GM06990 (cell line): ENCODE measurements at regions not wholly inside any gene's neighbourhood (a gene's known extent, or its start where the extent isn't known, plus 50 kb on each side); places are given as distances from the start of the nearest gene placed in this dataset.
"Not testable (repeated sequence)": the region's sequence is repeated elsewhere in the genome, so short reads cannot be mapped to it uniquely, and the experiment has no call there.

Source experiments
- DNase-seq: peaks from one replicate; pipeline ENCODE4 v3.0.0-alpha.2; 2011; ENCODE audit not compliant: insufficient read length; ENCODE audit errors: extremely low read depth
- H3K27me3 ChIP-seq: replicated peaks from 2 replicates; pipeline ENCODE4 v1.6.0; 2011; ENCODE audit warnings: low read length; ENCODE audit not compliant: control insufficient read depth, insufficient read depth
- H3K36me3 ChIP-seq: 2 replicates; pipeline ENCODE4 v1.5.1; 2011; ENCODE audit warnings: low read length; ENCODE audit not compliant: control insufficient read depth, insufficient read depth
- H3K4me3 ChIP-seq: replicated peaks from 2 replicates; pipeline ENCODE4 v1.5.1; 2011; ENCODE audit warnings: low read depth, mild to moderate bottlenecking, control low read depth, low read length
- CTCF ChIP-seq: IDR thresholded peaks from 2 replicates; pipeline ENCODE4 v1.5.1; 2011; ENCODE audit warnings: low read length, control low read depth, mild to moderate bottlenecking, inconsistent platforms; ENCODE audit not compliant: insufficient read depth, poor library complexity, severe bottlenecking

GRCh38 chr3:103247459-103247858, 812.6 kb downstream of the ZPLD1 start:
- no peak for TF ChIP-seq CTCF
- no peaks in the 10 kb centered on the region for H3K36me3 ChIP-seq
- no peaks in the 10 kb centered on the region for H3K27me3 ChIP-seq
- DNase-seq = no peak
- H3K4me3 ChIP-seq = no peak overlapping the region

GRCh38 chr3:103254827-103255226, 820.0 kb downstream of the ZPLD1 start:
- not testable (repeated sequence) for H3K27me3 ChIP-seq, H3K36me3 ChIP-seq, DNase-seq, H3K4me3 ChIP-seq

- H3K27me3 ChIP-seq = no peaks in the 10 kb centered on the region
- no peaks in the 10 kb centered on the region for H3K36me3 ChIP-seq
- no peak overlapping the region for H3K4me3 ChIP-seq
- DNase-seq = no peak
- TF ChIP-seq CTCF = no peak
Observed at GRCh38 chr3:103269287-103269686, 834.5 kb downstream of the ZPLD1 start.

- no peak for DNase-seq
- Histone ChIP-seq H3K4me3 (no peak overlapping the region), H3K36me3 (no peaks in the 10 kb centered on the region), H3K27me3 (no peaks in the 10 kb centered on the region)
- no peak for TF ChIP-seq CTCF
Observed at GRCh38 chr3:103271575-103271974, 836.8 kb downstream of the ZPLD1 start.

GRCh38 chr3:103295974-103296570, 861.3 kb downstream of the ZPLD1 start:
- peak; percentile 15 for TF ChIP-seq CTCF

GRCh38 chr3:103297502-103297901, 862.7 kb downstream of the ZPLD1 start:
- not testable (repeated sequence) for H3K4me3 ChIP-seq, H3K36me3 ChIP-seq, DNase-seq, H3K27me3 ChIP-seq

More at GRCh38 chr3:103295974-103296570, 861.3 kb downstream of the ZPLD1 start:
- no peaks in the 10 kb centered on the region for H3K36me3 ChIP-seq
- no peak overlapping the region for H3K4me3 ChIP-seq
- no peak for DNase-seq
- no peaks in the 10 kb centered on the region for H3K27me3 ChIP-seq

GRCh38 chr3:103306104-103306503, 871.3 kb downstream of the ZPLD1 start:
- Histone ChIP-seq H3K27me3 (no peaks in the 10 kb centered on the region), H3K36me3 (no peaks in the 10 kb centered on the region), H3K4me3 (no peak overlapping the region)
- no peak for DNase-seq
- no peak for TF ChIP-seq CTCF
